HUES48 (cell line): ENCODE measurements at regions not wholly inside any gene's neighbourhood (a gene's known extent, or its start where the extent isn't known, plus 50 kb on each side); places are given as distances from the start of the nearest gene placed in this dataset.

Experiments
- H3K27ac ChIP-seq: one replicate; pipeline ENCODE4 v1.7.0; 2013; ENCODE audit warnings: low read depth, low read length, inconsistent platforms
- H3K27me3 ChIP-seq: 2 replicates; pipeline ENCODE4 v1.6.1; 2013; ENCODE audit warnings: mild to moderate bottlenecking, low read length; ENCODE audit not compliant: control insufficient read depth, insufficient read depth
- H3K36me3 ChIP-seq: 2 replicates; pipeline ENCODE4 v1.6.1; 2013; ENCODE audit warnings: low read length; ENCODE audit not compliant: control insufficient read depth, insufficient read depth
- H3K4me1 ChIP-seq: 2 replicates; pipeline ENCODE4 v1.6.1; 2013; ENCODE audit warnings: mild to moderate bottlenecking, low read length; ENCODE audit not compliant: control insufficient read depth, insufficient read depth
- H3K4me3 ChIP-seq: 2 replicates; pipeline ENCODE4 v1.5.1; 2013; ENCODE audit warnings: mild to moderate bottlenecking, low read depth, low read length
- H3K9ac ChIP-seq: 2 replicates; pipeline ENCODE4 v1.6.1; 2013; ENCODE audit warnings: mild to moderate bottlenecking, low read depth, low read length, moderate library complexity
- H3K9me3 ChIP-seq: 2 replicates; pipeline ENCODE4 v1.6.1; 2013; ENCODE audit warnings: low read length; ENCODE audit not compliant: control insufficient read depth, insufficient read depth

DNA sequence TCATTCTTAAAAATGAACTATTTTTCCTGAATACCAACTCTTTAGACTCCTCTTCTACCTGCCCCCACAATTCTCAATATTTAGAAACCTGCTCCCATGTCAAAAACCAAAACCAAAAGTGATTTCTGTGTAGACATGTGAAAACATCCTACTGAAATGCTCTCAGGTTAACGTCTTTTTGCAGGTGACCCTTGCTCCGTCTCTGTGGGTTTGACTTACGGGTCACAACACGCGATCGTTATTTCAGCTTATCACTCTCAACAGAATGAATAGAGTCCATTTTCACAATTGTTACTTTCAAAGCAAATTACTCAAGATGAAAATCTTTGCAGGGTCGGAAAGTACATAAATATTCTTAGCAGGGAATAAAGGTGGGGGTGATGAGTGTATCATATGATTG is 456.3 kb upstream of the SGCD start:
- H3K36me3 ChIP-seq = no peaks in the 10 kb centered on the region
- no peak overlapping the region for H3K4me3 ChIP-seq
- H3K27me3 ChIP-seq = no peaks in the 10 kb centered on the region
- H3K27ac ChIP-seq = no peak overlapping the region
- H3K9me3 ChIP-seq = no peaks in the 10 kb centered on the region
- H3K4me1 ChIP-seq = no peaks in the 10 kb centered on the region
- H3K9ac ChIP-seq = no peak overlapping the region

DNA sequence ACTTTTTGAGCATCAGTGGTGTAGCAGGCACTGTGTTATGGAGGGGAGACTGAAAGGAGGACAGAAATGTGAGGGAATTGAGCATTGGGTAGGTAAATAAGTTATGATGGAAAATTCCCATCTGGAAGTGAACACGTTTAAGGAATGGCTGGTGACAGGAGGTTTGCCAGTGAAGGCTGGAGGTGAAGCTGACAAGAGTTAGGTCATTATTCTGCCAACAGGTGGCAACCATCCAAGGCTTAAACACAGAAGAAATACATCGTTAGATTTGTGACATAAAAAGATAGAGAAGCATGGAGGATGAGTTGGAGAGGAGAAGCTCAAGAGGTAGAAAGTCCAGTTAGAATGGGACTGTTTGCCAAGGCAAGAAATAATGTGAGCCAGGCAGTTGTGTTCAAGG is 455.3 kb upstream of the SGCD start:
- Histone ChIP-seq H3K9me3 (no peaks in the 10 kb centered on the region), H3K4me1 (no peaks in the 10 kb centered on the region), H3K27me3 (no peaks in the 10 kb centered on the region), H3K27ac (no peak overlapping the region), H3K36me3 (no peaks in the 10 kb centered on the region), H3K9ac (no peak overlapping the region), H3K4me3 (no peak overlapping the region)

GRCh38 chr5:155872629-155873220 is 454.2 kb upstream of the SGCD start:
- no peak overlapping the region for H3K4me3 ChIP-seq
- H3K4me1 ChIP-seq = no peaks in the 10 kb centered on the region
- H3K9me3 ChIP-seq = no peaks in the 10 kb centered on the region
- no peak overlapping the region for H3K27ac ChIP-seq
- no peak overlapping the region for H3K9ac ChIP-seq
- H3K36me3 ChIP-seq = no peaks in the 10 kb centered on the region
- no peaks in the 10 kb centered on the region for H3K27me3 ChIP-seq

DNA sequence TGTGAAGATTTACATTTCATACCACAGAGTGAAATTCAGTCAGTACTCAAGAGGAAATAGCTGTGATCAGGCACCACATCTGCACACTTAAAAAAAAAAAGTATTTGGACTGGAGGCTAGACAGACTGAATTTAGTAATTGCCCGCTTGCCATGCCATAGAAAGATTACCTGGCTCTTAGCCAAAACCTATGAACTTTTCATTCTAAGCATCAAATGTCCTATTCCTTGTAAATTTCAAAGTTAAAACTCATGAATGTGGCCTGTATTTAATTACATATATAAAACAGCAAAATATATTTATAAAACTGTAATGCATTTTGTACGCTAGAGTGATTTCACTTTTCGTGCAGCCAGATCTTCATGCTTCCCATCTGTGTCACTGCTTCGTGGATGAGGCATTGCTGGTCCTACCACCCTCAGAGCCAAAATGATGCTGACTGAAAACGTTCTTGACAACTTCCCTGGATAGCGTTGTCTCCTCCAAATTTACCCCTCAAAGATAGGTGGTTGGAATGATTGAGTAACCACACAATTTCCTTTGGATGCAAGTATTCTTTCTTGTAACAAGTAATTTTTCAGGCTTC is 447.9 kb upstream of the SGCD start:
- Histone ChIP-seq H3K4me3 (no peak overlapping the region), H3K9ac (no peak overlapping the region)

DNA sequence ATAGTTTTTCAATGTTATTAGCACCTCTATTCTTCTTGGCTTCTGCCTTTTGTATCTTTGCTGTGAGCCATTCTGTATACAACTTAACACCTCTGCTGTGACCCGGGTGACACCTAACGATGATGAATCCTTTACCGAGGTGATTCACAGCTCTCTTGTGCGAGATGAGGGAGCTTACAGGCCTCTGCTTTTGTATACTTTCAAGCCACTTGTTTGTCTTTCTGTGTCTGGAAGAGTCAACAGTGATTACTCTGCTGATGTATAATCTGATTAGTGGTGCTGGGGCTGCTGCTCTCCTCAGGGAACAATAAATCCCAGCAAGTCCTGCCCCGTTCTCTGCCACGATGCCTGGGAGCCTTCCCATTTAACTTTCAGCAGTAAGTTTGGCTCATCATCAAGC is 442.9 kb upstream of the SGCD start:
- Histone ChIP-seq H3K4me1 (no peaks in the 10 kb centered on the region), H3K4me3 (no peak overlapping the region), H3K27ac (no peak overlapping the region), H3K27me3 (no peaks in the 10 kb centered on the region), H3K9me3 (no peaks in the 10 kb centered on the region), H3K36me3 (no peaks in the 10 kb centered on the region), H3K9ac (no peak overlapping the region)

More for the DNA sequence above, 447.9 kb upstream of the SGCD start:
- Histone ChIP-seq H3K4me1 (no peaks in the 10 kb centered on the region), H3K27ac (no peak overlapping the region), H3K36me3 (no peaks in the 10 kb centered on the region), H3K27me3 (no peaks in the 10 kb centered on the region), H3K9me3 (no peaks in the 10 kb centered on the region)

GRCh38 chr5:155885199-155885598 is 441.8 kb upstream of the SGCD start:
- Histone ChIP-seq H3K36me3 (no peaks in the 10 kb centered on the region), H3K4me1 (no peaks in the 10 kb centered on the region), H3K9ac (no peak overlapping the region), H3K27me3 (no peaks in the 10 kb centered on the region), H3K27ac (no peak overlapping the region), H3K9me3 (no peaks in the 10 kb centered on the region), H3K4me3 (no peak overlapping the region)

GRCh38 chr5:155886311-155887031 is 440.5 kb upstream of the SGCD start:
- Histone ChIP-seq H3K4me1 (no peaks in the 10 kb centered on the region), H3K4me3 (no peak overlapping the region), H3K9ac (no peak overlapping the region), H3K36me3 (no peaks in the 10 kb centered on the region), H3K27me3 (no peaks in the 10 kb centered on the region), H3K27ac (no peak overlapping the region), H3K9me3 (no peaks in the 10 kb centered on the region)

- Histone ChIP-seq H3K27me3 (no peaks in the 10 kb centered on the region), H3K36me3 (no peaks in the 10 kb centered on the region), H3K4me1 (no peaks in the 10 kb centered on the region), H3K9ac (no peak overlapping the region), H3K9me3 (no peaks in the 10 kb centered on the region), H3K4me3 (no peak overlapping the region), H3K27ac (no peak overlapping the region)
Observed at GRCh38 chr5:155895484-155895883, 431.5 kb upstream of the SGCD start.

GRCh38 chr5:155897761-155898160 is 429.2 kb upstream of the SGCD start:
- Histone ChIP-seq H3K27me3 (no peaks in the 10 kb centered on the region), H3K4me3 (no peak overlapping the region), H3K27ac (no peak overlapping the region), H3K9ac (no peak overlapping the region), H3K36me3 (no peaks in the 10 kb centered on the region), H3K4me1 (no peaks in the 10 kb centered on the region), H3K9me3 (no peaks in the 10 kb centered on the region)

- H3K4me1 ChIP-seq = no peaks in the 10 kb centered on the region
- no peak overlapping the region for H3K9ac ChIP-seq
- no peak overlapping the region for H3K4me3 ChIP-seq
- no peaks in the 10 kb centered on the region for H3K36me3 ChIP-seq
- H3K9me3 ChIP-seq = no peaks in the 10 kb centered on the region
- H3K27ac ChIP-seq = no peak overlapping the region
- H3K27me3 ChIP-seq = no peaks in the 10 kb centered on the region
Observed at GRCh38 chr5:155898284-155898683, 428.7 kb upstream of the SGCD start.

DNA sequence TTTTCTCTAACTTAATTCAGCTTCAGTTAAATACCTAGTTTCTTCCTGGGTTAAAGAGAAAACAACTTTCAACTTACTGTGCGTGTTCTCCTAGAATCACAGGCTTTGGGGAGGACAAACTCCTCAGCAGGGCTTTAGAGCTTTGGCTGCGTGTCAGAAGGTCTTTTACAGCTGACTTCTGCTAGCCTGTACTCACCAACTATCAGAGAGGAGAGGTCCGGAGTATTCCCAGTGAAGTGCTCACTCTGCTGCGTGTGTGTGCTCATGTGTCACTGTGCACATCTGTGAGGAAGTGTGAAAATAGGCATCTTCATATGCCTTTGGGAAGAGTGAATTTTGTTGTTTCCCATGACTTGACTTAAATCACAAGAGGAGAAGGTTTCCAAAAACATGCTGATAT is 423.2 kb upstream of the SGCD start:
- H3K9me3 ChIP-seq = no peaks in the 10 kb centered on the region
- no peak overlapping the region for H3K4me3 ChIP-seq
- no peak overlapping the region for H3K27ac ChIP-seq
- H3K27me3 ChIP-seq = no peaks in the 10 kb centered on the region
- no peaks in the 10 kb centered on the region for H3K36me3 ChIP-seq
- no peak overlapping the region for H3K9ac ChIP-seq
- H3K4me1 ChIP-seq = no peaks in the 10 kb centered on the region
